Endothelial cell of umbilical vein (primary cell): ENCODE measurements at regions not wholly inside any gene's neighbourhood (a gene's known extent, or its start where the extent isn't known, plus 50 kb on each side); places are given as distances from the start of the nearest gene placed in this dataset.

ENCODE experiments used
- BruUV-seq: library from RNA; stranded (reverse); fragments of 400-500 nt; replicated peaks from 2 replicates; lab custom pipeline; 2021; lab: Mats Ljungman, UMichigan
- CTCF ChIA-PET: fragments of 300-600, 350-600 bp; sonication (Branson Sonifier 250); formaldehyde crosslinking; loops from one replicate; lab custom pipeline; 2021; ENCODE audit warnings: antibody characterized with exemption, inconsistent platforms; lab: Charles Lee
- POLR2A ChIA-PET: fragments of 300-600, 350-600 bp; sonication (Branson Sonifier 250); formaldehyde crosslinking; loops from one replicate; lab custom pipeline; 2021; ENCODE audit warnings: antibody characterized with exemption, inconsistent platforms; lab: Charles Lee
- DNase-seq: peaks from one replicate; pipeline ENCODE4 v3.0.0-alpha.2; 2011; ENCODE audit warnings: low read depth, low spot score
- FAIRE-seq: peaks from 2 replicates; lab custom pipeline; 2011; peaks lifted over from hg19 to GRCh38; lab: Jason Lieb, UNC
- H2AFZ ChIP-seq: 2 replicates; pipeline ENCODE4 v1.6.0; 2012; ENCODE audit warnings: low read depth, low read length, control low read depth, inconsistent platforms
- H3K27ac ChIP-seq: 2 replicates; pipeline ENCODE4 v1.5.1; 2011; ENCODE audit warnings: low read depth, mild to moderate bottlenecking, control low read depth, low read length, moderate library complexity; ENCODE audit not compliant: insufficient read depth
- H3K27me3 ChIP-seq, 2 experiments: 2 replicates each; pipeline versions ENCODE4 v1.6.0 to v1.6.1; 2011; ENCODE audit warnings: low read length in 2 of 2, mixed read lengths in 1 of 2; ENCODE audit not compliant: control insufficient read depth in 2 of 2, insufficient read depth in 2 of 2
- H3K36me3 ChIP-seq, 2 experiments: 2 replicates in 1 of 2; 3 replicates in 1 of 2; pipeline ENCODE4 v1.5.1; 2011; ENCODE audit warnings: low read length in 2 of 2, mild to moderate bottlenecking in 1 of 2, moderate library complexity in 1 of 2; ENCODE audit not compliant: control insufficient read depth in 2 of 2, insufficient read depth in 2 of 2; ENCODE audit errors: extremely low read depth in 1 of 2
- H3K4me1 ChIP-seq: 3 replicates; pipeline ENCODE4 v1.5.1; 2011; ENCODE audit warnings: mild to moderate bottlenecking, low read length; ENCODE audit not compliant: control insufficient read depth, insufficient read depth; ENCODE audit errors: extremely low read depth
- H3K4me2 ChIP-seq: 2 replicates; pipeline ENCODE4 v1.6.1; 2011; ENCODE audit warnings: low read length, control low read depth, mixed read lengths; ENCODE audit not compliant: insufficient read depth
- H3K4me3 ChIP-seq, 3 experiments: fragments of 200-600 bp in 1 of 3; sonication (generic), shearing (Covaris generic) in 1 of 3; replicated peaks in 1 of 3; 2 replicates each; pipeline ENCODE4 v1.5.1; 2011 to 2016; ENCODE audit warnings: control low read depth in 3 of 3, low read length in 3 of 3, mild to moderate bottlenecking in 2 of 3, inconsistent platforms in 1 of 3, low read depth in 1 of 3, moderate library complexity in 1 of 3; ENCODE audit not compliant: insufficient read depth in 1 of 3
- H3K79me2 ChIP-seq: 2 replicates; pipeline ENCODE4 v1.6.0; 2012; ENCODE audit warnings: low read length, inconsistent platforms; ENCODE audit not compliant: control insufficient read depth, insufficient read depth
- H3K9ac ChIP-seq: replicated peaks from 2 replicates; pipeline ENCODE3; 2011; ENCODE audit warnings: low read length, control low read depth; ENCODE audit not compliant: insufficient read depth; ENCODE audit errors: extremely low read depth
- H3K9me1 ChIP-seq: replicated peaks from 3 replicates; pipeline ENCODE4 v1.6.0; 2011; ENCODE audit warnings: mild to moderate bottlenecking, low read length; ENCODE audit not compliant: control insufficient read depth, insufficient read depth; ENCODE audit errors: extremely low read depth
- H3K9me3 ChIP-seq: replicated peaks from 2 replicates; pipeline ENCODE4 v1.5.1; 2012; ENCODE audit warnings: low read length, inconsistent platforms; ENCODE audit not compliant: control insufficient read depth, insufficient read depth
- H4K20me1 ChIP-seq: replicated peaks from 2 replicates; pipeline ENCODE3; 2011; ENCODE audit warnings: mild to moderate bottlenecking, low read length; ENCODE audit not compliant: control insufficient read depth, insufficient read depth; ENCODE audit errors: extremely low read depth
- CTCF ChIP-seq, 2 donors: IDR thresholded peaks; 1 replicate in 1 of 2; 2 replicates in 1 of 2; pipeline ENCODE4 v1.5.1; 2011; ENCODE audit warnings: low read length in 2 of 2, mild to moderate bottlenecking in 2 of 2, moderate library complexity in 2 of 2, control low read depth in 1 of 2, inconsistent platforms in 1 of 2, low read depth in 1 of 2; ENCODE audit not compliant: insufficient read depth in 1 of 2; ENCODE audit errors: extremely low read depth in 1 of 2
- EZH2 ChIP-seq: IDR thresholded peaks from 2 replicates; pipeline ENCODE4 v1.6.1; 2012; ENCODE audit warnings: borderline replicate concordance, low read depth, mild to moderate bottlenecking, moderate library complexity, low read length, inconsistent platforms; ENCODE audit not compliant: severe bottlenecking
- FOS ChIP-seq: IDR thresholded peaks from 2 replicates; pipeline ENCODE4 v1.6.1; 2011; ENCODE audit warnings: mild to moderate bottlenecking, low read length, moderate library complexity, borderline replicate concordance; ENCODE audit not compliant: insufficient read depth
- GATA2 ChIP-seq: IDR thresholded peaks from 2 replicates; pipeline ENCODE4 v1.7.0; 2011; ENCODE audit warnings: low read depth, mild to moderate bottlenecking, moderate library complexity, mixed read lengths, low read length; ENCODE audit not compliant: insufficient read length, insufficient read depth
- JUN ChIP-seq: IDR thresholded peaks from 2 replicates; pipeline ENCODE4 v1.6.1; 2011; ENCODE audit warnings: borderline replicate concordance, low read depth; ENCODE audit not compliant: insufficient read length, insufficient read depth
- MAX ChIP-seq: IDR thresholded peaks from 2 replicates; pipeline ENCODE4 v1.6.1; 2011; ENCODE audit not compliant: insufficient read depth, insufficient read length
- MYC ChIP-seq: IDR thresholded peaks from one replicate; pipeline ENCODE4 v1.6.1; 2011; ENCODE audit warnings: mild to moderate bottlenecking, low read depth, low read length
- POLR2A ChIP-seq: IDR thresholded peaks from 2 replicates; pipeline ENCODE4 v1.6.1; 2012; ENCODE audit warnings: low read depth, mild to moderate bottlenecking, control low read depth, low read length
- POLR2AphosphoS5 ChIP-seq: IDR thresholded peaks from 2 replicates; pipeline ENCODE4 v1.6.1; 2012; ENCODE audit warnings: low read depth, mild to moderate bottlenecking, control low read depth, low read length, moderate library complexity; ENCODE audit not compliant: insufficient read depth
- dilution Hi-C: fragments of 300-500 bp; cut with MboI; formaldehyde crosslinking; loops from one replicate; pipeline ENCODE4 v1.15.0; 2019; ENCODE audit warnings: low sequenced_read_pairs; ENCODE audit not compliant: extremely low pct_ligation_motif_present
- intact Hi-C: fragments of 100-400 bp; cut with micrococcal nuclease; formaldehyde crosslinking; loops from one replicate; pipeline ENCODE4 v1.10.0; 2022

GRCh38 chr22:27311698-27312550 lies 489.6 kb downstream of the MN1 start:
- DNase-seq (no peak), FAIRE-seq (peak; percentile 21)
- Histone ChIP-seq H3K9me3 (no peaks in the 10 kb centered on the region), H3K9ac (no peak overlapping the region), H2AFZ (peak overlapping the region; percentile 41), H3K36me3 (no peaks in the 10 kb centered on the region), H3K27ac (no peak overlapping the region), H3K27me3 (no peaks in the 10 kb centered on the region), H3K79me2 (no peaks in the 10 kb centered on the region), H3K4me3 (no peak overlapping the region), H3K9me1 (no peaks in the 10 kb centered on the region), H4K20me1 (no peaks in the 10 kb centered on the region), H3K4me1 (peaks cover 6% of the 10 kb centered on the region), H3K4me2 (no peak overlapping the region)
- intact Hi-C loops, result no loop called here
- TF ChIP-seq EZH2 (peak; percentile 24), MAX (no peak)
- ChIA-PET CTCF (no interaction called here), POLR2A (no interaction called here)
- dilution Hi-C loops, result no loop called here
- no TSS peak for BruUV-seq

GRCh38 chr22:27312565-27312964 lies 489.0 kb downstream of the MN1 start:
- no peaks in the 10 kb centered on the region for H3K36me3 ChIP-seq
- DNase-seq (no peak), FAIRE-seq (no peak)
- H3K27ac ChIP-seq, result no peak overlapping the region
- no peaks in the 10 kb centered on the region for H3K9me1 ChIP-seq
- ChIA-PET CTCF (no interaction called here), POLR2A (no interaction called here)
- BruUV-seq, result no TSS peak
- H3K4me3 ChIP-seq, result no peak overlapping the region
- H3K9me3 ChIP-seq, result no peaks in the 10 kb centered on the region
- no peaks in the 10 kb centered on the region for H3K79me2 ChIP-seq
- no peak overlapping the region for H3K9ac ChIP-seq
- dilution Hi-C loops, result no loop called here
- H2AFZ ChIP-seq, result no peak overlapping the region
- no peaks in the 10 kb centered on the region for H4K20me1 ChIP-seq
- no peak overlapping the region for H3K4me2 ChIP-seq
- intact Hi-C loops, result no loop called here
- TF ChIP-seq FOS (no peak), POLR2A (no peak), GATA2 (no peak), MYC (no peak), CTCF (IDR thresholded peaks at IDR 0.05; ENCODE audit: extremely low read depth in 1 of 2, insufficient read depth in 1 of 2, low read depth in 1 of 2, low read length in 2 of 2) (no peak), EZH2 (no peak), POLR2AphosphoS5 (no peak), JUN (no peak), MAX (no peak)
- H3K4me1 ChIP-seq, result peaks cover 6% of the 10 kb centered on the region
- no peaks in the 10 kb centered on the region for H3K27me3 ChIP-seq
